ENCODE measurements at regions not wholly inside any gene's neighbourhood (a gene's known extent, or its start where the extent isn't known, plus 50 kb on each side); places are given as distances from the start of the nearest gene placed in this dataset.

DNA sequence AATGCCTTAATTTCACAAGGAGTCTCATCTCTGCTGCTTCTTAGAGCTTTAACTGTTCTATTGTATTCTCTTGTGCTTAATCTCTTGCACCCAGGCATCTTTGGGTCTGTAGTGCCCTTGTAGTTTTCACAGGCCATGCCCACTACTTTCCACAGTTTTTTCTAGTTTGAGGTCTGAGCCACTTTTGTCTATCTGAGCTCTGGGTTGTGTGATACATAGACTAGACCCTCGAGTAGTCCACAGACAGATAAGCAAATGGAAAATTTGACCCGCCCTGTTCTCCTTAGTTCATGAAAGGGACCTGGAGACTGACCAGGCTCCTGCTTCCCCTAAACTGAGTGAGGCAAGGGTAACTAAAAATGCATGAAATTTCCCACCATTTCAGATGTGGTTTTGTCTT, 466.8 kb upstream of the ZEB2 start:
- TF ChIP-seq, protein P1, sequence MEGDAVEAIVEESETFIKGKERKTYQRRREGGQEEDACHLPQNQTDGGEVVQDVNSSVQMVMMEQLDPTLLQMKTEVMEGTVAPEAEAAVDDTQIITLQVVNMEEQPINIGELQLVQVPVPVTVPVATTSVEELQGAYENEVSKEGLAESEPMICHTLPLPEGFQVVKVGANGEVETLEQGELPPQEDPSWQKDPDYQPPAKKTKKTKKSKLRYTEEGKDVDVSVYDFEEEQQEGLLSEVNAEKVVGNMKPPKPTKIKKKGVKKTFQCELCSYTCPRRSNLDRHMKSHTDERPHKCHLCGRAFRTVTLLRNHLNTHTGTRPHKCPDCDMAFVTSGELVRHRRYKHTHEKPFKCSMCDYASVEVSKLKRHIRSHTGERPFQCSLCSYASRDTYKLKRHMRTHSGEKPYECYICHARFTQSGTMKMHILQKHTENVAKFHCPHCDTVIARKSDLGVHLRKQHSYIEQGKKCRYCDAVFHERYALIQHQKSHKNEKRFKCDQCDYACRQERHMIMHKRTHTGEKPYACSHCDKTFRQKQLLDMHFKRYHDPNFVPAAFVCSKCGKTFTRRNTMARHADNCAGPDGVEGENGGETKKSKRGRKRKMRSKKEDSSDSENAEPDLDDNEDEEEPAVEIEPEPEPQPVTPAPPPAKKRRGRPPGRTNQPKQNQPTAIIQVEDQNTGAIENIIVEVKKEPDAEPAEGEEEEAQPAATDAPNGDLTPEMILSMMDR (IDR thresholded peaks at IDR 0.05; ENCODE audit: insufficient read depth, low read length, severe bottlenecking), result no peak
- FAIRE-seq, result no peak
- Histone ChIP-seq H3K4me3 (ENCODE audit: low read depth, low read length) (no peak overlapping the region), H3K27me3 (ENCODE audit: control insufficient read depth, insufficient read depth, low read length) (no peaks in the 10 kb centered on the region), H3K36me3 (ENCODE audit: control insufficient read depth, insufficient read depth, low read length) (no peaks in the 10 kb centered on the region)
- no peak for DNase-seq (ENCODE audit: low read depth)

DNA sequence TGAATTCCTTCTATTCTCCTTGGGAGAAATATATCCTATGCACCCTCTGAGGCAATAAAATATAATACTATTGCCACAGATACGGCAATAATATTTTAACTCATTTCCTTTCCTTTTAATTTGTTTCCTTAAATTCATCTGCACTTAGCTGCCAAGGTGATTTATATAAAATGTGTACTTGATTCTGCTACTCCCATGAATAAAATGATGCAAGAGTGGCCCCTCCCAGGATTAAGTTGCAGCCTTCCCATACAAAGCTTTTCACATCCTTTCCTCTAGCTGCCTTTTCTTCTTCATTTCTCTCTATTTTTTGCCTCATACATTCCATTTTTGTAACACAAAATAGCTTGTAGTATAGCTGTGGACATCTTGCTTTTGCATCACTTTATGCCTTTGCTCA, 464.1 kb upstream of the ZEB2 start:
- no peaks in the 10 kb centered on the region for H3K36me3 ChIP-seq (ENCODE audit: control insufficient read depth, insufficient read depth, low read length)
- no peak overlapping the region for H3K4me3 ChIP-seq (ENCODE audit: low read depth, low read length)
- DNase-seq (ENCODE audit: low read depth) (no peak), FAIRE-seq (no peak)
- H3K27me3 ChIP-seq (ENCODE audit: control insufficient read depth, insufficient read depth, low read length), result no peaks in the 10 kb centered on the region
- TF ChIP-seq, protein P1 (IDR thresholded peaks at IDR 0.05; ENCODE audit: insufficient read depth, low read length, severe bottlenecking), result no peak

DNA sequence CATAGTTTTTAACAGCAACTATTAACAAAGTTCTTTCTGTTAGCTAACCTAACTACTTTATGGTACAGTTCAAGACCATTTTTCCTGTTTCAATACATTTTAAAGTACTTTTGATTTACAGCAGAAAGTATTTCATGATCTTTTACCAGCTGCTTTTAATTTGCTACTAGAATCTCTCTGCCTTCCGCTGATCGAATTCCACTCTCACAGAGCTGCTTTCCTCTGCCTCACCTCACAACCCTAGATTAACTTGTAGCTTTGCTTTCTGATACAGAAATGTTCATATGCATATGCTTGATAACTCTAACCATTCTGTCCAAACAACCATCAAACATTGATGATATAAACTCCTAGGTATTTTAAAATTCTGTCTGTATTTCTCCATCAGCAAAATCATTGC, 463.2 kb upstream of the ZEB2 start:
- no peaks in the 10 kb centered on the region for H3K36me3 ChIP-seq (ENCODE audit: control insufficient read depth, insufficient read depth, low read length)
- no peak for FAIRE-seq
- H3K4me3 ChIP-seq (ENCODE audit: low read depth, low read length), result no peak overlapping the region
- TF ChIP-seq, protein P1 (IDR thresholded peaks at IDR 0.05; ENCODE audit: insufficient read depth, low read length, severe bottlenecking), result no peak
- DNase-seq (ENCODE audit: low read depth), result no peak
- H3K27me3 ChIP-seq (ENCODE audit: control insufficient read depth, insufficient read depth, low read length), result no peaks in the 10 kb centered on the region

DNA sequence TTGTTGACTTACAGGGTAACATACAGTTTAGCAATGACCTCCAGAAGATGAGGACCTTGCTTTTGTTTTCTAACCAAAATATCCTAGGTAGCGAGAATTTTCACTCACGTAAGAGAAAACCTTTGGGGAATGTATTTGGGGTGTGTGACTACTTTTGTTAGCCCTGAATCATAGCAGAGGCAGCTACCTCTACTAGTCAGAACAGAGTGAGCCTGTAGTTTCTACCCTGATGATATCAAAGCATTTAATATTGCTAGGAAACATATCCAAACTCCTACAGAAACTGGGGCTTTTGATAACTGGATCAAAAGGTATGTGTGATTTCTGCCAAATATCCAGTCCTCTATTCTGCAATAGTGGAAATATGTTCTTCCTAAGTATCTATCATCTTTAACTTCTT, 462.6 kb upstream of the ZEB2 start:
- Histone ChIP-seq H3K4me3 (ENCODE audit: low read depth, low read length) (no peak overlapping the region), H3K27me3 (ENCODE audit: control insufficient read depth, insufficient read depth, low read length) (no peaks in the 10 kb centered on the region), H3K36me3 (ENCODE audit: control insufficient read depth, insufficient read depth, low read length) (no peaks in the 10 kb centered on the region)
- DNase-seq (ENCODE audit: low read depth), result no peak
- no peak for FAIRE-seq
- TF ChIP-seq, protein P1 (IDR thresholded peaks at IDR 0.05; ENCODE audit: insufficient read depth, low read length, severe bottlenecking), result no peak

DNA sequence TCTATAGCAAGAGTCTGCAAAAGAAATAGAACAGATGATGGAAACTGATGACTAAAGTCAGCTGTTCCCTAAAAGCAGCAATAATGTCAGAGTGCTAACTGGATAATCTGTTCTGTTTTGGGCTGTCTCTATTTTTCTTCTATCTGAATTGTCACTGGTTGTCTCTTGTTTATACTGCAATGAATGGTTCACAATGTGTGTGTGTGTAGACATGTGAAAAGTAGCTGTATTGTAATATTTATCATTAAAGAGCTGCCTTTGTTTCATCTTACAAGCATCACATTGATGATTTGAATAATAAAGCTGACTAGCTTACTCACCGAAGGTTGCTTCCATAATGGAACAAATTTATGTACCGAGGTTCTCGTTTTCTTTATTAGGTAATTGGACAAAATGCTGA, 456.0 kb upstream of the ZEB2 start:
- no peak for FAIRE-seq
- no peaks in the 10 kb centered on the region for H3K27me3 ChIP-seq (ENCODE audit: control insufficient read depth, insufficient read depth, low read length)

DNA sequence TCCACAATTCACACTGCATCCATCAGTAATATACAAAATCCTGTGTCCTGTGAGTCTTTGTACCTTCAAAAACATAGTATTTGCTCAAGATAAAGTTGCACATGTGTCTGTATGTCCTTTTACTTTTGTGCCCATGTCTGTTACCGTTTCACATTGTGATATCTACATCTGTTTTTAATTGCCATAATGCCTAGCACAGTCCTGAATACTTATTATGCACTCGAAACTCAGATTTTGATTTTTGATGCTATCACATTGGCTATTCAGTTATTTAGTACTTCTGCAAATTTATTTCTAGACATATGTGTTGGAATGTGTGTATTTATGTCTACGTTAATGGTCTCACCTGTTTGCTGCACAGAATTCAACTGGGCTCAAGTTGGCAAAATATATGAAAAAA, 452.8 kb upstream of the ZEB2 start:
- DNase-seq (ENCODE audit: low read depth) (no peak), FAIRE-seq (no peak)
- Histone ChIP-seq H3K27me3 (ENCODE audit: control insufficient read depth, insufficient read depth, low read length) (no peaks in the 10 kb centered on the region), H3K4me3 (ENCODE audit: low read depth, low read length) (no peak overlapping the region), H3K36me3 (ENCODE audit: control insufficient read depth, insufficient read depth, low read length) (no peaks in the 10 kb centered on the region)
- TF ChIP-seq, protein P1 (IDR thresholded peaks at IDR 0.05; ENCODE audit: insufficient read depth, low read length, severe bottlenecking), result no peak

More for the DNA sequence above, 456.0 kb upstream of the ZEB2 start:
- H3K36me3 ChIP-seq (ENCODE audit: control insufficient read depth, insufficient read depth, low read length), result no peaks in the 10 kb centered on the region
- TF ChIP-seq, protein P1 (IDR thresholded peaks at IDR 0.05; ENCODE audit: insufficient read depth, low read length, severe bottlenecking), result no peak
- H3K4me3 ChIP-seq (ENCODE audit: low read depth, low read length), result no peak overlapping the region
- DNase-seq (ENCODE audit: low read depth), result no peak

All from bronchial epithelial cell (primary cell).